PC-9 (cell line): ENCODE measurements at regions not wholly inside any gene's neighbourhood (a gene's known extent, or its start where the extent isn't known, plus 50 kb on each side); places are given as distances from the start of the nearest gene placed in this dataset.

Source experiments
- BruUV-seq: library from RNA; stranded (reverse); fragments of 400-500 nt; replicated peaks from 2 replicates; lab custom pipeline; 2021; lab: Mats Ljungman, UMichigan
- CTCF ChIA-PET: fragments of 300-600 bp; sonication (Branson Sonifier 250); formaldehyde crosslinking; loops from one replicate; lab custom pipeline; 2022; ENCODE audit warnings: antibody characterized with exemption; lab: Charles Lee
- POLR2A ChIA-PET: fragments of 300-600 bp; sonication (Branson Sonifier 250); formaldehyde crosslinking; loops from one replicate; lab custom pipeline; 2022; ENCODE audit warnings: antibody characterized with exemption; ENCODE audit not compliant: unreplicated experiment; lab: Charles Lee
- DNase-seq, 2 experiments: peaks; one replicate each; pipeline versions ENCODE4 v3.0.0 to v3.0.0-alpha.2; 2015 to 2022; ENCODE audit warnings: mixed read lengths in 1 of 2
- H2AFZ ChIP-seq: fragments of 200-600 bp; sonication (generic); 2 replicates; pipeline ENCODE4 v1.8.1; 2017; ENCODE audit warnings: antibody characterized with exemption
- H3F3A ChIP-seq: fragments of 200-600 bp; sonication (generic); 2 replicates; pipeline ENCODE4 v1.8.1; 2017; ENCODE audit warnings: antibody characterized with exemption, mild to moderate bottlenecking, low read depth; ENCODE audit not compliant: insufficient read depth
- H3K27ac ChIP-seq: fragments of 200-600 bp; sonication (generic); 2 replicates; pipeline ENCODE4 v1.6.1; 2016; ENCODE audit warnings: mixed run types
- H3K27me3 ChIP-seq: fragments of 200-600 bp; sonication (generic); 2 replicates; pipeline ENCODE4 v1.6.1; 2016; ENCODE audit warnings: low read depth, mixed run types; ENCODE audit not compliant: insufficient read depth
- H3K36me3 ChIP-seq: fragments of 200-600 bp; sonication (generic); 2 replicates; pipeline ENCODE4 v1.6.1; 2016; ENCODE audit warnings: low read depth, mixed run types
- H3K4me1 ChIP-seq: fragments of 200-600 bp; sonication (generic); replicated peaks from 2 replicates; pipeline ENCODE4 v1.6.1; 2016; ENCODE audit warnings: mixed run types; ENCODE audit not compliant: insufficient read depth
- H3K4me2 ChIP-seq: fragments of 200-600 bp; sonication (generic); 2 replicates; pipeline ENCODE4 v1.6.1; 2017; ENCODE audit warnings: mixed run types
- H3K4me3 ChIP-seq: fragments of 200-600 bp; sonication (generic); 2 replicates; pipeline ENCODE4 v1.6.1; 2016; ENCODE audit warnings: mixed run types
- H3K79me2 ChIP-seq: fragments of 200-600 bp; sonication (generic); 2 replicates; pipeline ENCODE4 v1.6.1; 2017; ENCODE audit warnings: low read depth, mixed run types
- H3K9me2 ChIP-seq: fragments of 200-600 bp; sonication (generic); 2 replicates; pipeline ENCODE4 v1.8.1; 2017; ENCODE audit warnings: mild to moderate bottlenecking; ENCODE audit not compliant: insufficient read depth
- H3K9me3 ChIP-seq: fragments of 200-600 bp; sonication (generic); 2 replicates; pipeline ENCODE4 v1.8.1; 2016; ENCODE audit warnings: low read depth; ENCODE audit not compliant: insufficient read depth
- H4K20me1 ChIP-seq: fragments of 200-600 bp; sonication (generic); 2 replicates; pipeline ENCODE4 v1.8.1; 2017; ENCODE audit not compliant: insufficient read depth
- EZH2 ChIP-seq: fragments of 200-600 bp; sonication (generic); IDR thresholded peaks from 2 replicates; pipeline ENCODE4 v1.8.0; 2017; ENCODE audit warnings: antibody characterized with exemption, low read depth
- intact Hi-C: fragments of 100-400 bp; cut with micrococcal nuclease; formaldehyde crosslinking; loops from one replicate; pipeline ENCODE4 v1.10.0; 2022; ENCODE audit not compliant: unreplicated experiment
- TF ChIP-seq, protein P1 (sequence below): fragments of 200-600 bp; sonication (generic); conservative IDR thresholded peaks from 2 replicates; pipeline ENCODE4 v1.6.1; 2017; ENCODE audit warnings: mixed run types, antibody characterized with exemption, mild to moderate bottlenecking, moderate library complexity

DNA sequence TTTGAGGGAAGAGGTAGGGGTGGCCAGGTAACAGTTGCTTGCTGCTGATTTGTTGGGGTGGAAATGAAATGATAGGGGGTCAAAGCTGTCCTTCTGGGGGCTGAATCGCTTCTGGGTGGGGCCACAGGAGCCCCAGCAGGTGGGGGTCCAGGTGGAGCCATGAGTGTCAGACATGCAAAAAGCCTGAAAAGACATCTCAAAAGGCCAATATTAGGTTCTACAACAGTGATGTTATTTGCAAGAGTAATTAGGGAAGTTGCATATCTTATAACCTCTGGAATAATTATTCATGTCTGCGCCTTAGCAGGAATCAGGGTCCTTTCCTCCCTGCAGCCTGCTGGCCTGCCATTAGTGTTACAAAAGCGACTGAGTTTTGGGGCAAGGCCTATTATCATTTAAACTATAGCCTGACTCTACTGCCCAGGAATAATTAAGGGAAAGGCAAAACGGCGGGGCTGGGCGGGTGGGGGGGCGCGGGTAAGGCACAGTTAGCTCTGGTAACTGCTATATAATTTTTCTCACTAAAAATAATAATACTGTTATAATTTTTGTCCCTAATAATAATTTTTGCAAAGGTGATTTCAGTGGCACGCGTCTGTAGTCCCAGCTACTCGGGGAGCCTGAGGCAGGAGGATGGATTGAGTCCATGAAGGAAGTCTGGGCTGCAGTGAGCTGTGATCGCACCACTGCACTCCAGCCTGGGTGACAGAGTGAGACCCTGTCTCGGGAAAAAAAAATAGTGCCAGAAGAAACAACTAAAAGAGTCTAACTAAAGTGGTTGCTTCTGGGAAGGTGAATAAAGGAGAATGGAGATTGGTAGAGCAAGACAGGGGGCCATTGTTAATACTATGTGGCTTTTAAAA, 145.7 kb downstream of the MAGEB17 start:
- H3F3A ChIP-seq = no peaks in the 10 kb centered on the region
- no peak overlapping the region for H2AFZ ChIP-seq
- no peak for DNase-seq
- no TSS peak for BruUV-seq
- H3K9me2 ChIP-seq = no peaks in the 10 kb centered on the region
- no peaks in the 10 kb centered on the region for H3K36me3 ChIP-seq
- no peaks in the 10 kb centered on the region for H3K27me3 ChIP-seq
- H3K4me3 ChIP-seq = no peak overlapping the region
- no peak overlapping the region for H3K27ac ChIP-seq
- TF ChIP-seq, protein P1, sequence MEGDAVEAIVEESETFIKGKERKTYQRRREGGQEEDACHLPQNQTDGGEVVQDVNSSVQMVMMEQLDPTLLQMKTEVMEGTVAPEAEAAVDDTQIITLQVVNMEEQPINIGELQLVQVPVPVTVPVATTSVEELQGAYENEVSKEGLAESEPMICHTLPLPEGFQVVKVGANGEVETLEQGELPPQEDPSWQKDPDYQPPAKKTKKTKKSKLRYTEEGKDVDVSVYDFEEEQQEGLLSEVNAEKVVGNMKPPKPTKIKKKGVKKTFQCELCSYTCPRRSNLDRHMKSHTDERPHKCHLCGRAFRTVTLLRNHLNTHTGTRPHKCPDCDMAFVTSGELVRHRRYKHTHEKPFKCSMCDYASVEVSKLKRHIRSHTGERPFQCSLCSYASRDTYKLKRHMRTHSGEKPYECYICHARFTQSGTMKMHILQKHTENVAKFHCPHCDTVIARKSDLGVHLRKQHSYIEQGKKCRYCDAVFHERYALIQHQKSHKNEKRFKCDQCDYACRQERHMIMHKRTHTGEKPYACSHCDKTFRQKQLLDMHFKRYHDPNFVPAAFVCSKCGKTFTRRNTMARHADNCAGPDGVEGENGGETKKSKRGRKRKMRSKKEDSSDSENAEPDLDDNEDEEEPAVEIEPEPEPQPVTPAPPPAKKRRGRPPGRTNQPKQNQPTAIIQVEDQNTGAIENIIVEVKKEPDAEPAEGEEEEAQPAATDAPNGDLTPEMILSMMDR = no peak
- TF ChIP-seq EZH2 = no peak
- H3K79me2 ChIP-seq = no peaks in the 10 kb centered on the region
- POLR2A ChIA-PET = no interaction called here
- H3K4me1 ChIP-seq = no peaks in the 10 kb centered on the region
- CTCF ChIA-PET = no interaction called here
- no peaks in the 10 kb centered on the region for H4K20me1 ChIP-seq
- intact Hi-C loops = no loop called here
- no peaks in the 10 kb centered on the region for H3K9me3 ChIP-seq
- H3K4me2 ChIP-seq = no peak overlapping the region

DNA sequence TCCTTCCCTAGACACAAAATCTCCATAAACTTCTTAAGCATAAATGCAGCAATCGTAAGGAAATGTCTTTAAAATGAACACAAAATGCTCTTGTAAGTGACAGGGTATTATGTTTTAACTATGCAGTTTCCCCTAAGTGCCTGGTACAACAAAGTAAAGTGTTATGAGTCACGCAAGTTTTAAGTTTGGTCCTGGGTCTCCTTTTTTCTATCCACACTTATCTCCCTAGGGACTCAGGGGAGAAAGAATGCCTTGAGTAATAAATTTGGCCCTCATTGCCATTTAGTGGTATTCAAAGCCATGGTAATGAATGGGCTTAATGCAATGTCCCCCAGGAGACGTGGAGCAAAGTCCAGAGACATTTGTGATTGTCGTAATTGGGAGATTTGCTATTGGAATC, 149.1 kb downstream of the MAGEB17 start:
- Histone ChIP-seq H3F3A (no peaks in the 10 kb centered on the region), H3K9me3 (no peaks in the 10 kb centered on the region), H3K79me2 (no peaks in the 10 kb centered on the region), H2AFZ (no peak overlapping the region), H3K36me3 (no peaks in the 10 kb centered on the region), H3K27me3 (no peaks in the 10 kb centered on the region), H3K27ac (no peak overlapping the region), H3K9me2 (no peaks in the 10 kb centered on the region), H3K4me2 (no peak overlapping the region), H4K20me1 (no peaks in the 10 kb centered on the region), H3K4me3 (no peak overlapping the region), H3K4me1 (no peaks in the 10 kb centered on the region)
- BruUV-seq = no TSS peak
- POLR2A ChIA-PET = no interaction called here
- intact Hi-C loops = no loop called here
- no peak for DNase-seq
- no peak for TF ChIP-seq EZH2
- TF ChIP-seq, protein P1 = no peak
- CTCF ChIA-PET = no interaction called here

- no peaks in the 10 kb centered on the region for H3F3A ChIP-seq
- H3K4me1 ChIP-seq = no peaks in the 10 kb centered on the region
- H3K36me3 ChIP-seq = no peaks in the 10 kb centered on the region
- no TSS peak for BruUV-seq
- H2AFZ ChIP-seq = no peak overlapping the region
- H3K9me3 ChIP-seq = no peaks in the 10 kb centered on the region
- no peak overlapping the region for H3K4me2 ChIP-seq
- CTCF ChIA-PET = no interaction called here
- H3K9me2 ChIP-seq = no peaks in the 10 kb centered on the region
- DNase-seq = no peak
- POLR2A ChIA-PET = no interaction called here
- TF ChIP-seq, protein P1 = no peak
- no peak for TF ChIP-seq EZH2
- intact Hi-C loops = no loop called here
- no peaks in the 10 kb centered on the region for H3K79me2 ChIP-seq
- H3K27ac ChIP-seq = no peak overlapping the region
- no peak overlapping the region for H3K4me3 ChIP-seq
- H4K20me1 ChIP-seq = no peaks in the 10 kb centered on the region
- no peaks in the 10 kb centered on the region for H3K27me3 ChIP-seq
Measured at GRCh38 chrX:16319929-16320328, 152.6 kb downstream of the MAGEB17 start.
